HEK293 (cell line): ENCODE measurements at regions not wholly inside any gene's neighbourhood (a gene's known extent, or its start where the extent isn't known, plus 50 kb on each side); places are given as distances from the start of the nearest gene placed in this dataset.

Experiments used
- SCRT2 ChIP-seq: fragments of 450-650 bp; formaldehyde crosslinking; IDR thresholded peaks from 2 replicates; pipeline ENCODE4 v1.5.1; 2016; ENCODE audit warnings: missing biosample characterization, missing genetic modification characterization
- SETDB1 ChIP-seq: IDR thresholded peaks from one replicate; pipeline ENCODE4 v1.6.1; 2017; ENCODE audit warnings: mild to moderate bottlenecking, low read length, moderate library complexity, mixed read lengths; ENCODE audit not compliant: insufficient read length
- ZBTB17 ChIP-seq: fragments of 450-650 bp; formaldehyde crosslinking; IDR thresholded peaks from 2 replicates; pipeline ENCODE4 v1.5.1; 2016; ENCODE audit warnings: missing biosample characterization, missing genetic modification characterization
- ZFP37 ChIP-seq: fragments of 450-650 bp; formaldehyde crosslinking; IDR thresholded peaks from 2 replicates; pipeline ENCODE4 v1.5.1; 2016; ENCODE audit warnings: missing biosample characterization, missing genetic modification characterization
- ZNF202 ChIP-seq: fragments of 450-650 bp; formaldehyde crosslinking; IDR thresholded peaks from 2 replicates; pipeline ENCODE4 v1.5.1; 2016; ENCODE audit warnings: missing biosample characterization, missing genetic modification characterization, borderline replicate concordance
- ZNF266 ChIP-seq: fragments of 450-650 bp; formaldehyde crosslinking; IDR thresholded peaks from 2 replicates; pipeline ENCODE4 v1.5.1; 2016; ENCODE audit warnings: missing biosample characterization, missing genetic modification characterization, low read depth
- ZNF366 ChIP-seq: fragments of 450-650 bp; formaldehyde crosslinking; conservative IDR thresholded peaks from 2 replicates; pipeline ENCODE4 v1.5.1; 2016; ENCODE audit warnings: missing biosample characterization, missing genetic modification characterization
- ZNF394 ChIP-seq: fragments of 450-650 bp; formaldehyde crosslinking; IDR thresholded peaks from 2 replicates; pipeline ENCODE4 v1.5.1; 2016; ENCODE audit warnings: missing biosample characterization, missing genetic modification characterization, mild to moderate bottlenecking, moderate library complexity, borderline replicate concordance
- ZNF510 ChIP-seq: fragments of 450-650 bp; formaldehyde crosslinking; IDR thresholded peaks from 2 replicates; pipeline ENCODE4 v1.5.1; 2018; ENCODE audit warnings: mild to moderate bottlenecking, missing genetic modification characterization, missing biosample characterization; ENCODE audit not compliant: insufficient replicate concordance
- ZNF530 ChIP-seq: fragments of 450-650 bp; formaldehyde crosslinking; IDR thresholded peaks from 2 replicates; pipeline ENCODE4 v1.5.1; 2016; ENCODE audit warnings: low read depth, missing biosample characterization, missing genetic modification characterization
- ZNF558 ChIP-seq: fragments of 450-650 bp; formaldehyde crosslinking; IDR thresholded peaks from 2 replicates; pipeline ENCODE4 v1.5.1; 2016; ENCODE audit warnings: missing biosample characterization, missing genetic modification characterization
- ZNF621 ChIP-seq: fragments of 450-650 bp; formaldehyde crosslinking; IDR thresholded peaks from 2 replicates; pipeline ENCODE4 v1.5.1; 2017; ENCODE audit warnings: missing biosample characterization, missing genetic modification characterization
- ZNF624 ChIP-seq: fragments of 450-650 bp; formaldehyde crosslinking; IDR thresholded peaks from 2 replicates; pipeline ENCODE4 v1.5.1; 2017; ENCODE audit warnings: missing biosample characterization, missing genetic modification characterization
- ZNF785 ChIP-seq: fragments of 450-650 bp; formaldehyde crosslinking; IDR thresholded peaks from 2 replicates; pipeline ENCODE4 v1.5.1; 2016; ENCODE audit warnings: missing biosample characterization, missing genetic modification characterization
- ZNF837 ChIP-seq: fragments of 450-650 bp; formaldehyde crosslinking; IDR thresholded peaks from 2 replicates; pipeline ENCODE4 v1.5.1; 2016; ENCODE audit warnings: missing biosample characterization, missing genetic modification characterization
- TF ChIP-seq, protein P1 (sequence below): fragments of 450-650 bp; formaldehyde crosslinking; IDR thresholded peaks from 2 replicates; pipeline ENCODE4 v1.5.1; 2016; ENCODE audit warnings: missing biosample characterization, missing genetic modification characterization
- TF ChIP-seq, protein P2 (sequence below): fragments of 450-650 bp; formaldehyde crosslinking; IDR thresholded peaks from 2 replicates; pipeline ENCODE4 v1.5.1; 2016; ENCODE audit warnings: missing biosample characterization, missing genetic modification characterization
- TF ChIP-seq, protein P3 (sequence below): fragments of 450-650 bp; formaldehyde crosslinking; IDR thresholded peaks from 2 replicates; pipeline ENCODE4 v1.5.1; 2016; ENCODE audit warnings: missing biosample characterization, missing genetic modification characterization
- TF ChIP-seq, protein P4 (sequence below): fragments of 450-650 bp; formaldehyde crosslinking; conservative IDR thresholded peaks from 2 replicates; pipeline ENCODE4 v1.5.1; 2016; ENCODE audit warnings: low read depth, missing biosample characterization, missing genetic modification characterization
- TF ChIP-seq, protein P5 (sequence below): fragments of 450-650 bp; IDR thresholded peaks from 2 replicates; pipeline ENCODE4 v1.5.1; 2018; ENCODE audit warnings: missing biosample characterization, mild to moderate bottlenecking, missing genetic modification characterization
- TF ChIP-seq, protein P6 (sequence below): fragments of 450-650 bp; formaldehyde crosslinking; IDR thresholded peaks from 2 replicates; pipeline ENCODE4 v1.5.1; 2016; ENCODE audit warnings: missing biosample characterization, missing genetic modification characterization

DNA sequence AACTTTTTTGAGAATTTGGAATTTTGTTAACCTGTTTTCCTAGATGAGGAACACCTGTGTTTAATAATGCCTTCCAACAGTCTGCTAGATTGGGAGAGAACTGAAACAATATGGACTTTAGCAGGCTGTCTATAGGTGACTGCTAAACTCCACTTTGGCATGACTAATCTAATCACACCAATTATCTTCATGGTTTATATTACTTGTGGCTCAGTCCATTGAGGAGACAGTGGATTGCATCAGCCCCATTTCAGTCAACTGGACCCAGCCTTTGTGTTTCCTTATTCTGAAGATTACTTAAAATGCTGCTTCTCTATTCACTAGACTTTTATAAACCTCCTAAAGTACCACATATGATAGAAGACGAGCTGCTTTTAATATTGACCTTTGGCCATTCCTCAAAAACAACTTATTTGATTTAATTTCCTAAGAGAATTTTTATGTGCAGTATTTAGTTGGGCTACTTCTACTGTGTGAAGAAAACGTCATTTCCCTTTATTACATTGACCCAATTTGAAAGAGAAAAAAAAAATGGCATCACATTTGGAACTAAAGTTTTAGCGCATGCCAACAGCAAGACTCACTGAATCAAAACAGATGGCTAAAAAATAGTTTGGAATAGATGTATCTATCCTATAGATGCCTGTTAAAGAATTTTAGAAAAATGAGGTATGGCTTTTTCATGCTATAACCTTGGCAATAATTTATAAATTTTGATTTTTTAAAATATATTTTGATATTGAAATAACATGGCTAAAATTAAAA, 295.8 kb downstream of the NDFIP2 start (continued):
- TF ChIP-seq ZNF510 (tag by site-specific recombination) (no peak), ZNF785 (tag by site-specific recombination) (no peak), ZFP37 (tag by site-specific recombination) (no peak), ZNF394 (no peak), ZNF266 (tag by site-specific recombination) (no peak), ZNF837 (no peak), SCRT2 (tag by site-specific recombination) (peak; percentile 54), SETDB1 (peak; percentile 48), ZNF558 (tag by site-specific recombination) (no peak), ZNF621 (no peak), ZNF530 (tag by site-specific recombination) (no peak), ZNF624 (tag by site-specific recombination) (no peak), ZNF366 (tag by site-specific recombination) (no peak), ZNF202 (tag by site-specific recombination) (no peak), ZBTB17 (tag by site-specific recombination) (no peak)
- TF ChIP-seq, protein P1, sequence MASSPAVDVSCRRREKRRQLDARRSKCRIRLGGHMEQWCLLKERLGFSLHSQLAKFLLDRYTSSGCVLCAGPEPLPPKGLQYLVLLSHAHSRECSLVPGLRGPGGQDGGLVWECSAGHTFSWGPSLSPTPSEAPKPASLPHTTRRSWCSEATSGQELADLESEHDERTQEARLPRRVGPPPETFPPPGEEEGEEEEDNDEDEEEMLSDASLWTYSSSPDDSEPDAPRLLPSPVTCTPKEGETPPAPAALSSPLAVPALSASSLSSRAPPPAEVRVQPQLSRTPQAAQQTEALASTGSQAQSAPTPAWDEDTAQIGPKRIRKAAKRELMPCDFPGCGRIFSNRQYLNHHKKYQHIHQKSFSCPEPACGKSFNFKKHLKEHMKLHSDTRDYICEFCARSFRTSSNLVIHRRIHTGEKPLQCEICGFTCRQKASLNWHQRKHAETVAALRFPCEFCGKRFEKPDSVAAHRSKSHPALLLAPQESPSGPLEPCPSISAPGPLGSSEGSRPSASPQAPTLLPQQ (tag by site-specific recombination), result no peak
- TF ChIP-seq, protein P2, sequence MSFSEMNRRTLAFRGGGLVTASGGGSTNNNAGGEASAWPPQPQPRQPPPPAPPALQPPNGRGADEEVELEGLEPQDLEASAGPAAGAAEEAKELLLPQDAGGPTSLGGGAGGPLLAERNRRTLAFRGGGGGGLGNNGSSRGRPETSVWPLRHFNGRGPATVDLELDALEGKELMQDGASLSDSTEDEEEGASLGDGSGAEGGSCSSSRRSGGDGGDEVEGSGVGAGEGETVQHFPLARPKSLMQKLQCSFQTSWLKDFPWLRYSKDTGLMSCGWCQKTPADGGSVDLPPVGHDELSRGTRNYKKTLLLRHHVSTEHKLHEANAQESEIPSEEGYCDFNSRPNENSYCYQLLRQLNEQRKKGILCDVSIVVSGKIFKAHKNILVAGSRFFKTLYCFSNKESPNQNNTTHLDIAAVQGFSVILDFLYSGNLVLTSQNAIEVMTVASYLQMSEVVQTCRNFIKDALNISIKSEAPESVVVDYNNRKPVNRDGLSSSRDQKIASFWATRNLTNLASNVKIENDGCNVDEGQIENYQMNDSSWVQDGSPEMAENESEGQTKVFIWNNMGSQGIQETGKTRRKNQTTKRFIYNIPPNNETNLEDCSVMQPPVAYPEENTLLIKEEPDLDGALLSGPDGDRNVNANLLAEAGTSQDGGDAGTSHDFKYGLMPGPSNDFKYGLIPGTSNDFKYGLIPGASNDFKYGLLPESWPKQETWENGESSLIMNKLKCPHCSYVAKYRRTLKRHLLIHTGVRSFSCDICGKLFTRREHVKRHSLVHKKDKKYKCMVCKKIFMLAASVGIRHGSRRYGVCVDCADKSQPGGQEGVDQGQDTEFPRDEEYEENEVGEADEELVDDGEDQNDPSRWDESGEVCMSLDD, result no peak
- TF ChIP-seq, protein P3, sequence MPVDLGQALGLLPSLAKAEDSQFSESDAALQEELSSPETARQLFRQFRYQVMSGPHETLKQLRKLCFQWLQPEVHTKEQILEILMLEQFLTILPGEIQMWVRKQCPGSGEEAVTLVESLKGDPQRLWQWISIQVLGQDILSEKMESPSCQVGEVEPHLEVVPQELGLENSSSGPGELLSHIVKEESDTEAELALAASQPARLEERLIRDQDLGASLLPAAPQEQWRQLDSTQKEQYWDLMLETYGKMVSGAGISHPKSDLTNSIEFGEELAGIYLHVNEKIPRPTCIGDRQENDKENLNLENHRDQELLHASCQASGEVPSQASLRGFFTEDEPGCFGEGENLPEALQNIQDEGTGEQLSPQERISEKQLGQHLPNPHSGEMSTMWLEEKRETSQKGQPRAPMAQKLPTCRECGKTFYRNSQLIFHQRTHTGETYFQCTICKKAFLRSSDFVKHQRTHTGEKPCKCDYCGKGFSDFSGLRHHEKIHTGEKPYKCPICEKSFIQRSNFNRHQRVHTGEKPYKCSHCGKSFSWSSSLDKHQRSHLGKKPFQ (tag by site-specific recombination), result no peak
- TF ChIP-seq, protein P4, sequence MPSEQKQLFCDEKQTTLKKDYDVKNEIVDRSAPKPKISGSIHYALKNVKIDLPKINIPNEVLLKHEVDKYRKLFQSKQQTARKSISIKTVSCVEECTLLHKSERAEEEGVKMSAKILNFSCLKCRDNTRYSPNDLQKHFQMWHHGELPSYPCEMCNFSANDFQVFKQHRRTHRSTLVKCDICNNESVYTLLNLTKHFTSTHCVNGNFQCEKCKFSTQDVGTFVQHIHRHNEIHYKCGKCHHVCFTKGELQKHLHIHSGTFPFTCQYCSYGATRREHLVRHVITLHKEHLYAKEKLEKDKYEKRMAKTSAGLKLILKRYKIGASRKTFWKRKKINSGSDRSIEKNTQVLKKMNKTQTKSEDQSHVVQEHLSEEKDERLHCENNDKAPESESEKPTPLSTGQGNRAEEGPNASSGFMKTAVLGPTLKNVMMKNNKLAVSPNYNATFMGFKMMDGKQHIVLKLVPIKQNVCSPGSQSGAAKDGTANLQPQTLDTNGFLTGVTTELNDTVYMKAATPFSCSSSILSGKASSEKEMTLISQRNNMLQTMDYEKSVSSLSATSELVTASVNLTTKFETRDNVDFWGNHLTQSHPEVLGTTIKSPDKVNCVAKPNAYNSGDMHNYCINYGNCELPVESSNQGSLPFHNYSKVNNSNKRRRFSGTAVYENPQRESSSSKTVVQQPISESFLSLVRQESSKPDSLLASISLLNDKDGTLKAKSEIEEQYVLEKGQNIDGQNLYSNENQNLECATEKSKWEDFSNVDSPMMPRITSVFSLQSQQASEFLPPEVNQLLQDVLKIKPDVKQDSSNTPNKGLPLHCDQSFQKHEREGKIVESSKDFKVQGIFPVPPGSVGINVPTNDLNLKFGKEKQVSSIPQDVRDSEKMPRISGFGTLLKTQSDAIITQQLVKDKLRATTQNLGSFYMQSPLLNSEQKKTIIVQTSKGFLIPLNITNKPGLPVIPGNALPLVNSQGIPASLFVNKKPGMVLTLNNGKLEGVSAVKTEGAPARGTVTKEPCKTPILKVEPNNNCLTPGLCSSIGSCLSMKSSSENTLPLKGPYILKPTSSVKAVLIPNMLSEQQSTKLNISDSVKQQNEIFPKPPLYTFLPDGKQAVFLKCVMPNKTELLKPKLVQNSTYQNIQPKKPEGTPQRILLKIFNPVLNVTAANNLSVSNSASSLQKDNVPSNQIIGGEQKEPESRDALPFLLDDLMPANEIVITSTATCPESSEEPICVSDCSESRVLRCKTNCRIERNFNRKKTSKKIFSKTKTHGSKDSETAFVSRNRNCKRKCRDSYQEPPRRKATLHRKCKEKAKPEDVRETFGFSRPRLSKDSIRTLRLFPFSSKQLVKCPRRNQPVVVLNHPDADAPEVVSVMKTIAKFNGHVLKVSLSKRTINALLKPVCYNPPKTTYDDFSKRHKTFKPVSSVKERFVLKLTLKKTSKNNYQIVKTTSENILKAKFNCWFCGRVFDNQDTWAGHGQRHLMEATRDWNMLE (tag by site-specific recombination), result peak; percentile 46; the same call in 1 of the 2 replicates
- TF ChIP-seq, protein P5, sequence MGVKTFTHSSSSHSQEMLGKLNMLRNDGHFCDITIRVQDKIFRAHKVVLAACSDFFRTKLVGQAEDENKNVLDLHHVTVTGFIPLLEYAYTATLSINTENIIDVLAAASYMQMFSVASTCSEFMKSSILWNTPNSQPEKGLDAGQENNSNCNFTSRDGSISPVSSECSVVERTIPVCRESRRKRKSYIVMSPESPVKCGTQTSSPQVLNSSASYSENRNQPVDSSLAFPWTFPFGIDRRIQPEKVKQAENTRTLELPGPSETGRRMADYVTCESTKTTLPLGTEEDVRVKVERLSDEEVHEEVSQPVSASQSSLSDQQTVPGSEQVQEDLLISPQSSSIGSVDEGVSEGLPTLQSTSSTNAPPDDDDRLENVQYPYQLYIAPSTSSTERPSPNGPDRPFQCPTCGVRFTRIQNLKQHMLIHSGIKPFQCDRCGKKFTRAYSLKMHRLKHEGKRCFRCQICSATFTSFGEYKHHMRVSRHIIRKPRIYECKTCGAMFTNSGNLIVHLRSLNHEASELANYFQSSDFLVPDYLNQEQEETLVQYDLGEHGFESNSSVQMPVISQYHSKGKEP (tag by site-specific recombination), result no peak
- TF ChIP-seq, protein P6, sequence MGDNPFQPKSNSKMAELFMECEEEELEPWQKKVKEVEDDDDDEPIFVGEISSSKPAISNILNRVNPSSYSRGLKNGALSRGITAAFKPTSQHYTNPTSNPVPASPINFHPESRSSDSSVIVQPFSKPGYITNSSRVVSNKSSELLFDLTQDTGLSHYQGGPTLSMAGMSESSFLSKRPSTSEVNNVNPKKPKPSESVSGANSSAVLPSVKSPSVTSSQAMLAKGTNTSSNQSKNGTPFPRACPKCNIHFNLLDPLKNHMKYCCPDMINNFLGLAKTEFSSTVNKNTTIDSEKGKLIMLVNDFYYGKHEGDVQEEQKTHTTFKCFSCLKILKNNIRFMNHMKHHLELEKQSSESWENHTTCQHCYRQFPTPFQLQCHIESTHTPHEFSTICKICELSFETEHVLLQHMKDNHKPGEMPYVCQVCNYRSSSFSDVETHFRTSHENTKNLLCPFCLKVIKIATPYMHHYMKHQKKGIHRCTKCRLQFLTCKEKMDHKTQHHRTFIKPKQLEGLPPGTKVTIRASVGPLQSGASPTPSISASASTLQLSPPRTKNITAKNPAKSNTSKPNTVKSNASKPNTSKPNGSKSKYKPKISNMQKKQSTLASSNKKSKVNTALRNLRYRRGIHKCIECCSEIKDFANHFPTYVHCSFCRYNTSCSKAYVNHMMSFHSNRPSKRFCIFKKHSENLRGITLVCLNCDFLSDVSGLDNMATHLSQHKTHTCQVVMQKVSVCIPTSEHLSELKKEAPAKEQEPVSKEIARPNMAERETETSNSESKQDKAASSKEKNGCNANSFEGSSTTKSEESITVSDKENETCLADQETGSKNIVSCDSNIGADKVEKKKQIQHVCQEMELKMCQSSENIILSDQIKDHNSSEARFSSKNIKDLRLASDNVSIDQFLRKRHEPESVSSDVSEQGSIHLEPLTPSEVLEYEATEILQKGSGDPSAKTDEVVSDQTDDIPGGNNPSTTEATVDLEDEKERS (tag by site-specific recombination), result no peak
